Occipital lobe (tissue), 1 donor: ENCODE measurements at regions not wholly inside any gene's neighbourhood (a gene's known extent, or its start where the extent isn't known, plus 50 kb on each side); places are given as distances from the start of the nearest gene placed in this dataset.
"Not testable (repeated sequence)": the region's sequence is repeated elsewhere in the genome, so short reads cannot be mapped to it uniquely, and the experiment has no call there.

Experiments used
- DNase-seq: peaks from one replicate; lab custom pipeline; 2025; lab: John Stamatoyannopoulos, UW

GRCh38 chr2:150137338-150138069 is 350.0 kb downstream of the RND3 start:
- DNase-seq: no peak

- DNase-seq: no peak
These were observed 350.6 kb downstream of the RND3 start for GRCh38 chr2:150136893-150137292.

- DNase-seq: no peak
These were observed 351.1 kb downstream of the RND3 start for GRCh38 chr2:150136401-150136800.

- DNase-seq: no peak
These were observed 352.1 kb downstream of the RND3 start for GRCh38 chr2:150135223-150135883.

GRCh38 chr2:150134223-150134857 is 353.1 kb downstream of the RND3 start:
- DNase-seq: no peak

GRCh38 chr2:150133623-150134022 is 353.8 kb downstream of the RND3 start:
- no peak for DNase-seq

- no peak for DNase-seq
These were observed 357.4 kb downstream of the RND3 start for GRCh38 chr2:150129921-150130575.

GRCh38 chr2:150127995-150128394 is 359.5 kb downstream of the RND3 start:
- DNase-seq: no peak

- DNase-seq: no peak
These were observed 360.0 kb downstream of the RND3 start for GRCh38 chr2:150127346-150127990.

- DNase-seq: no peak
These were observed 360.6 kb downstream of the RND3 start for GRCh38 chr2:150126839-150127238.

- no peak for DNase-seq
These were observed 361.2 kb downstream of the RND3 start for GRCh38 chr2:150126143-150126740.

GRCh38 chr2:150125708-150126107 is 361.8 kb downstream of the RND3 start:
- DNase-seq: no peak

GRCh38 chr2:150125188-150125587 is 362.3 kb downstream of the RND3 start:
- no peak for DNase-seq

GRCh38 chr2:150124739-150125138 is 362.7 kb downstream of the RND3 start:
- no peak for DNase-seq

- DNase-seq: no peak
These were observed 364.4 kb downstream of the RND3 start for GRCh38 chr2:150122871-150123613.

GRCh38 chr2:150122156-150122555 is 365.3 kb downstream of the RND3 start:
- no peak for DNase-seq

GRCh38 chr2:150120326-150120955 is 367.0 kb downstream of the RND3 start:
- no peak for DNase-seq

- no peak for DNase-seq
These were observed 367.6 kb downstream of the RND3 start for GRCh38 chr2:150119819-150120218.

GRCh38 chr2:150114089-150114488 is 373.4 kb downstream of the RND3 start:
- DNase-seq: not testable (repeated sequence)

- no peak for DNase-seq
These were observed 376.9 kb downstream of the RND3 start for GRCh38 chr2:150110548-150110947.
